Osteoblast (primary cell): ENCODE measurements at regions not wholly inside any gene's neighbourhood (a gene's known extent, or its start where the extent isn't known, plus 50 kb on each side); places are given as distances from the start of the nearest gene placed in this dataset.

ENCODE experiments used
- DNase-seq: peaks from one replicate; pipeline ENCODE4 v3.0.0; 2011; ENCODE audit warnings: low spot score, mixed read lengths; ENCODE audit not compliant: insufficient read length; ENCODE audit errors: missing footprints
- H2AFZ ChIP-seq: 2 replicates; pipeline ENCODE4 v1.6.0; 2011; ENCODE audit warnings: mild to moderate bottlenecking, low read length
- H3K27ac ChIP-seq: 2 replicates; pipeline ENCODE4 v1.5.1; 2011; ENCODE audit warnings: mild to moderate bottlenecking, low read depth, low read length, moderate library complexity
- H3K27me3 ChIP-seq: 2 replicates; pipeline ENCODE4 v1.6.0; 2012; ENCODE audit warnings: mild to moderate bottlenecking, control low read depth, inconsistent platforms, low read length, moderate library complexity; ENCODE audit not compliant: insufficient read depth
- H3K36me3 ChIP-seq: 2 replicates; pipeline ENCODE4 v1.5.1; 2011; ENCODE audit warnings: mild to moderate bottlenecking, low read length, control low read depth, moderate library complexity; ENCODE audit not compliant: insufficient read depth
- H3K4me1 ChIP-seq: 2 replicates; pipeline ENCODE4 v1.5.1; 2011; ENCODE audit warnings: mild to moderate bottlenecking, low read length, control low read depth, moderate library complexity; ENCODE audit not compliant: insufficient read depth
- H3K4me2 ChIP-seq: 2 replicates; pipeline ENCODE4 v1.6.0; 2011; ENCODE audit warnings: mild to moderate bottlenecking, low read length; ENCODE audit not compliant: insufficient read depth
- H3K4me3 ChIP-seq: fragments of 200-600 bp; sonication (generic); 3 replicates; pipeline ENCODE4 v1.5.1; 2012; ENCODE audit warnings: mild to moderate bottlenecking, low read length, inconsistent platforms; ENCODE audit not compliant: insufficient read depth
- H3K79me2 ChIP-seq: 2 replicates; pipeline ENCODE4 v1.6.0; 2012; ENCODE audit warnings: mild to moderate bottlenecking, low read length, control low read depth, inconsistent platforms; ENCODE audit not compliant: insufficient read depth
- H3K9me3 ChIP-seq: 2 replicates; pipeline ENCODE4 v1.5.1; 2011; ENCODE audit warnings: low read depth, low read length, control low read depth
- H4K20me1 ChIP-seq: 2 replicates; pipeline ENCODE4 v1.6.0; 2012; ENCODE audit warnings: mild to moderate bottlenecking, low read length, control low read depth; ENCODE audit not compliant: insufficient read depth
- TF ChIP-seq, protein P1 (sequence below): IDR thresholded peaks from 2 replicates; pipeline ENCODE4 v1.5.1; 2011; ENCODE audit warnings: mild to moderate bottlenecking, low read depth, low read length, moderate library complexity; ENCODE audit errors: extremely low read depth

DNA sequence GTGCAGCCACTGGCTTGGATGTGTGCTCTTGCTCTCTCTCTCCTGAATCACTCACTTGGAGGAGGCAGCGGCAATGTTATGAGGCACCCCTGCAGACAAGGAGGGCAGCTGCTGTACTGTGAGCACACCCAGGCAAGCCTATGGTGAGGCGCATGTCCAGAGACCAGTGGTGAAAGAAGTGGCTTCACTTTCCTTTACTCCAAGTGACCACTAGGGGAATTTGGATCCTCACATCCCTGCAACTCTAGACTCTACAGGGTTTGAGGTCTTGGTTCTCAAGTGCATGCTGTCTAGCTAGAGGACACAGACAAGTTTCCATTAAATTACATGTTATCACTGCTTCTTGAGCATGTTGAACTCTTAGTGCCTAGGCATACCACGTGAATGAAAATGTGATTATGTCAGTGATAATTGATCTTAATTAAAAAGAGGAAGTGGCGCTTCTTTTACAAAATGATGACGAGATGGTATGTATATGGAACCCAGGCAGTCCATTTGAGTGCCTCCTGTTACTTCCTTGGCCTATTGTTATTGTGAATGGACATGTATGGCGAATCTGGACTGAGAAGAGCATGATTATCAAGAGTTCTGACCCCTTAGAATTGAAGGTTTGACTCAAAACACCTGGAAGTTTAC, 181.0 kb upstream of the CDH2 start:
- H3K36me3 ChIP-seq, result no peaks in the 10 kb centered on the region
- H3K79me2 ChIP-seq, result no peaks in the 10 kb centered on the region
- TF ChIP-seq, protein P1, sequence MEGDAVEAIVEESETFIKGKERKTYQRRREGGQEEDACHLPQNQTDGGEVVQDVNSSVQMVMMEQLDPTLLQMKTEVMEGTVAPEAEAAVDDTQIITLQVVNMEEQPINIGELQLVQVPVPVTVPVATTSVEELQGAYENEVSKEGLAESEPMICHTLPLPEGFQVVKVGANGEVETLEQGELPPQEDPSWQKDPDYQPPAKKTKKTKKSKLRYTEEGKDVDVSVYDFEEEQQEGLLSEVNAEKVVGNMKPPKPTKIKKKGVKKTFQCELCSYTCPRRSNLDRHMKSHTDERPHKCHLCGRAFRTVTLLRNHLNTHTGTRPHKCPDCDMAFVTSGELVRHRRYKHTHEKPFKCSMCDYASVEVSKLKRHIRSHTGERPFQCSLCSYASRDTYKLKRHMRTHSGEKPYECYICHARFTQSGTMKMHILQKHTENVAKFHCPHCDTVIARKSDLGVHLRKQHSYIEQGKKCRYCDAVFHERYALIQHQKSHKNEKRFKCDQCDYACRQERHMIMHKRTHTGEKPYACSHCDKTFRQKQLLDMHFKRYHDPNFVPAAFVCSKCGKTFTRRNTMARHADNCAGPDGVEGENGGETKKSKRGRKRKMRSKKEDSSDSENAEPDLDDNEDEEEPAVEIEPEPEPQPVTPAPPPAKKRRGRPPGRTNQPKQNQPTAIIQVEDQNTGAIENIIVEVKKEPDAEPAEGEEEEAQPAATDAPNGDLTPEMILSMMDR, result peak; percentile 24
- H3K4me1 ChIP-seq, result no peaks in the 10 kb centered on the region
- DNase-seq, result no peak
- H3K4me3 ChIP-seq, result no peak overlapping the region
- H3K27me3 ChIP-seq, result no peaks in the 10 kb centered on the region
- H4K20me1 ChIP-seq, result no peaks in the 10 kb centered on the region
- H3K27ac ChIP-seq, result no peak overlapping the region
- H2AFZ ChIP-seq, result no peak overlapping the region
- no peak overlapping the region for H3K4me2 ChIP-seq
- no peaks in the 10 kb centered on the region for H3K9me3 ChIP-seq

DNA sequence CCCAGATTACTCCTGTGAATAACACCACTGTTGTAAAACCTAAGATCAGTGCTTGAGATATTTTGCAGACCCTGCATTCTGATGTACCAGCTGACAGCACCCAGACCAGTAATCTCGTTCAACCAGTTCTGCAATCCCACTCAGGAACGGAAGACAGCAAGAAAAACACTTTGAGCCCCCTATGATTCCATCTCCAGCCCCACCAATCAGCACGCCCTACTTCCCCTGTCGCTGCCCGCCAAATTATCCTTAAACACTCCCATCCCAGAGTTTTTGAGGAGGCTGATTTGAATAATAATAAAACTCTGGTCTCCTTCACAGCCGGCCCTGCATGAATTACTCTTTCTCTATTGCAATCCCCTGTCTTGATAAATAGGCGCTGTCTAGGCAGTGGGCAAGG, 173.9 kb upstream of the CDH2 start:
- no peak overlapping the region for H3K27ac ChIP-seq
- no peaks in the 10 kb centered on the region for H3K36me3 ChIP-seq
- TF ChIP-seq, protein P1, result no peak
- no peak overlapping the region for H3K4me3 ChIP-seq
- no peak overlapping the region for H2AFZ ChIP-seq
- no peaks in the 10 kb centered on the region for H3K4me1 ChIP-seq
- no peaks in the 10 kb centered on the region for H3K79me2 ChIP-seq
- no peak overlapping the region for H3K4me2 ChIP-seq
- DNase-seq, result no peak
- H4K20me1 ChIP-seq, result no peaks in the 10 kb centered on the region
- H3K9me3 ChIP-seq, result no peaks in the 10 kb centered on the region
- H3K27me3 ChIP-seq, result no peaks in the 10 kb centered on the region

GRCh38 chr18:28342231-28342630, 165.3 kb upstream of the CDH2 start:
- Histone ChIP-seq H3K27ac (no peak overlapping the region), H3K79me2 (no peaks in the 10 kb centered on the region), H3K4me3 (no peak overlapping the region), H3K9me3 (no peaks in the 10 kb centered on the region), H3K4me1 (no peaks in the 10 kb centered on the region), H3K4me2 (no peak overlapping the region), H3K27me3 (no peaks in the 10 kb centered on the region), H4K20me1 (no peaks in the 10 kb centered on the region), H2AFZ (no peak overlapping the region), H3K36me3 (no peaks in the 10 kb centered on the region)
- DNase-seq, result no peak
- TF ChIP-seq, protein P1, result no peak

DNA sequence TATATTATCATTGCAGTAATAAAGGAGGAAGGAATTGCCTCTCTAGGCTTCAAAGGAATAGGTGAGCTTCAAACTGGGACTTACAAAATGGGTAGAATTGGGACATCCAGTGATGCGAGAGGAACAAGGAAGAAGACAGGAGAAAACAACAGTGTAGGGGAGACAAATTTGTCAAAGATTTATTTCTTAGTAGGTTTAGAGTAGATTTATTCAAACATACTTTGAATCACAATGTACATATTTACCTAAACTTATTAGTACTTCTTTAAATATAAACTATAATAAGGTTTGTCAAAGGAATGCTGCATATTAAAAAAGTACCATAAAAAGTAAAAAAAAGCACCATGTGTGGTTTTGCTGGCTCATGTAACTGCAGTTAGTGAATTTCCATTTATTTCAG, 161.4 kb upstream of the CDH2 start:
- H3K9me3 ChIP-seq, result no peaks in the 10 kb centered on the region
- no peaks in the 10 kb centered on the region for H4K20me1 ChIP-seq
- H3K4me1 ChIP-seq, result no peaks in the 10 kb centered on the region
- H3K36me3 ChIP-seq, result no peaks in the 10 kb centered on the region
- no peak overlapping the region for H3K27ac ChIP-seq
- no peaks in the 10 kb centered on the region for H3K79me2 ChIP-seq
- H2AFZ ChIP-seq, result no peak overlapping the region
- H3K4me3 ChIP-seq, result no peak overlapping the region
- H3K27me3 ChIP-seq, result peaks cover 4% of the 10 kb centered on the region
- no peak overlapping the region for H3K4me2 ChIP-seq
- no peak for DNase-seq
- TF ChIP-seq, protein P1, result no peak
